Memory B cell (primary cell): ENCODE measurements at regions not wholly inside any gene's neighbourhood (a gene's known extent, or its start where the extent isn't known, plus 50 kb on each side); places are given as distances from the start of the nearest gene placed in this dataset.
A peak's percentile ranks its signal among the peaks of the same experiment; 100 is the strongest.
"Not testable (repeated sequence)": the region's sequence is repeated elsewhere in the genome, so short reads cannot be mapped to it uniquely, and the experiment has no call there.

Experiments used
- ATAC-seq: fragments of 150-1000 bp; cut with Tn5 transposase; 2 replicates; pipeline ENCODE4 v1.10.0; 2021; ENCODE audit warnings: low read depth, mild to moderate bottlenecking, moderate library complexity
- DNase-seq, 2 donors: peaks; one replicate each; pipeline ENCODE4 v3.0.0; 2022; ENCODE audit warnings: low spot score in 2 of 2
- H3K27ac Mint-ChIP-seq: one replicate; pipeline ENCODE4 v1.8.0; 2022; ENCODE audit warnings: mild to moderate bottlenecking, moderate library complexity, mixed read lengths
- H3K27me3 Mint-ChIP-seq: one replicate; pipeline ENCODE4 v1.8.0; 2022; ENCODE audit warnings: mixed read lengths
- H3K36me3 Mint-ChIP-seq: one replicate; pipeline ENCODE4 v1.8.0; 2022; ENCODE audit warnings: mild to moderate bottlenecking, mixed read lengths
- H3K4me1 Mint-ChIP-seq: one replicate; pipeline ENCODE4 v1.8.0; 2022; ENCODE audit warnings: mixed read lengths
- H3K4me3 Mint-ChIP-seq: one replicate; pipeline ENCODE4 v1.8.0; 2022; ENCODE audit warnings: mild to moderate bottlenecking, moderate library complexity, mixed read lengths
- H3K9me3 Mint-ChIP-seq: one replicate; pipeline ENCODE4 v1.8.0; 2022; ENCODE audit warnings: mixed read lengths

DNA sequence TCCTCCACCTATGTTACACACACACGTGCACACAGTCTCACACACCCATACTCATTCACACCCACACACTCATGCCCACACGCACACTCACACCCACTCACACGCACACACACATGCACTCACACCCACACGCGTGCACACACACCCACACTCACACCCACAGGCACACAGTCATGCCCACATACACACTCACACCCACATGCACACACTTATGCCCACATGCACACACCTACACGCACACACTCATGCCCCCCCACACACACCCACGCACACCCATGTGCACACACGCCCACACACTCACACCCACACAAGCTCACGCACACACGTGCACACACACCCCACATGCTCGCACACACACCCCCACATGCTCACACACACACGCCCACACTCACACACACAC is 140.0 kb downstream of the F11 start:
- Mint-ChIP-seq H3K27me3 (peaks cover 8% of the 10 kb centered on the region), H3K4me1 (no peaks in the 10 kb centered on the region), H3K27ac (no peak overlapping the region), H3K4me3 (no peak overlapping the region), H3K36me3 (no peaks in the 10 kb centered on the region), H3K9me3 (peaks cover 7% of the 10 kb centered on the region)
- DNase-seq (no peak), ATAC-seq (no peak)

DNA sequence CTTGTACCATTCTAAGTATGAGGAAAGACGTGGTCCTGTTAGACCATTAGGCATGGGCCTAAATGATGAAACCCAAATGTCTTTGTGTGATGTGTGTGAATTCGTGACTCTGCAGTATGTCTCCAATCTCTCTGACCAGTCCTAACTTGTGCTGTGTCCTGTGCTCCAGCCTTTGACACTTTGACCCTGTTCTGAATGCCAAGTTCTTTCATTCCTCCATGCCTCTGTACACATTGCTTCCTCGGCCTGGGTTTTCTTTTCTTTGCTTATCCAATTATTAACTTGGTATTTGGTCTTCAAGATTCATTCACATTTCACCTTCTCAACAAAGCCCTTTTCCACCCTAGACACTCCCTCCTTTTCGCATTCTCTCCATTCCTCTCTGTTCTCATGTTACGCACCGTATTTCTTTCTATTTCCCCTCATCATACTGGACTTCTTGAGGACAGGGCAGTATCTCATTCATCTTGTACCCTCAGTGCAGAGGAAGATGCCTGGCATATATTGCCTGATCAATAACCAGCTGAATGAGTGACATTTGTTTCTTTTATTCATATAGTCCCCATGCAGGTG is 138.7 kb downstream of the F11 start:
- DNase-seq = no peak
- Mint-ChIP-seq H3K36me3 (no peaks in the 10 kb centered on the region), H3K27me3 (peaks cover 8% of the 10 kb centered on the region), H3K27ac (no peak overlapping the region), H3K9me3 (peaks cover 7% of the 10 kb centered on the region), H3K4me3 (no peak overlapping the region), H3K4me1 (no peaks in the 10 kb centered on the region)
- ATAC-seq = no peak

DNA sequence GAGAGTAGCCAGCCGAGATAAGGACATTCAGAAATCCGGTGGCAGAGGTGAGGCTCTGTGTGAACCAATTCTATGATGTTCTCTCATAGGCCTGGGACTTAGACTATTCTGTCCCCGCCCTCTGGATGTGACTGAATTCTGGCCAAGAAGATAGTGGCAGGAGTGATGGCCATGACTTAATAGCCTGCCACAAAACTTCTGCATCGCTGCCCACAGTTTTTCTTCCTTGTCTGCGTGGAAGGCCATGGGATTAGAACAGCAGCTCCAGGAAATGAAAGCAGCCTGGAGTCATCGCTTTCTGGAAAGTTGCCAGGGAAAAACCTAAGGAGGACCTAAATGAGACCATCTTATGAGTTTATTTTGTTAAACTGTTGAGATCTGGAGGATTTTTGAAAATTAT is 134.7 kb downstream of the F11 start:
- Mint-ChIP-seq H3K4me1 (no peaks in the 10 kb centered on the region), H3K4me3 (no peak overlapping the region), H3K27ac (no peak overlapping the region), H3K36me3 (no peaks in the 10 kb centered on the region), H3K27me3 (peaks cover 2% of the 10 kb centered on the region), H3K9me3 (peaks cover 2% of the 10 kb centered on the region)
- no peak for ATAC-seq
- DNase-seq = no peak

DNA sequence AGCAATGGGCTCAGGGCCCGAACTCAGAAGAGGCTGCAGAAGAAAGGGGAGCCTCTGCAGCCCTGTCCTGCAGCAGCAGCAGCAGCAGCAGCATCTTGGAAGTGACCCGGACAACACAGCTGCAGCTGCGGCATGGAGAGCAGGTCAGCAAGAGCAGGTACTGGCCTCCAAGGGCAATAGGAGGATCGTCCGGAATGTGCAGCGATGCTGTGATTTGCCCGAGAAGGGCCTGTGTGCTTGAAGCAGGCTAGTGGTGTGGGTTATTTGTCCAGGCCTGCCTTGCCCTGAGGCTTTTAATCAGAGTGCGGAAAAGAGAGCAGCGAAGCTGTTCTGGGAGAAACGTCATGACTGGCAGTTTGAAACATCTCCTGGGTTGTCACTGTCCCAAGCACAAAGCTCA is 126.0 kb downstream of the F11 start:
- Mint-ChIP-seq H3K36me3 (no peaks in the 10 kb centered on the region), H3K9me3 (no peaks in the 10 kb centered on the region), H3K4me3 (no peak overlapping the region), H3K27me3 (no peaks in the 10 kb centered on the region), H3K27ac (no peak overlapping the region), H3K4me1 (no peaks in the 10 kb centered on the region)
- DNase-seq = no peak
- ATAC-seq = no peak

DNA sequence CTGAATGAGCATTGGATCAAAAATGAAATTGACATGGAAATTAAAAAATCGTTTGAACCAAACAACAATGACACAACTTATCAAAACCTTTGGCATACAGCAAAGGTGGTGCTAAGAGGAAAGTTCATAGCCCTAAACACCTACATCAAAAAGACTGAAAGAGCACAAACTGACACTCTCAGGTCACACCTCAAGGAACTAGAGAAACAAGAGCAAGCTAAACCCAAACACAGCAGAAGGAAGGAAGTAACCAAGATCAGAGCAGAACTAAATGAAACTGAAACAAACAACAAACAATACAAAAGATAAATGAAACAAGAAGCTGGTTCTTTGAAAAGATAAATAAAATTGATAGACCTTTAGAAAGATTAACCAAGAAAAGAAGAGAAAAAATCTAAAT is 118.3 kb downstream of the F11 start:
- H3K36me3 Mint-ChIP-seq, H3K27ac Mint-ChIP-seq, ATAC-seq, H3K9me3 Mint-ChIP-seq, DNase-seq, H3K27me3 Mint-ChIP-seq, H3K4me1 Mint-ChIP-seq: not testable (repeated sequence)
- H3K4me3 Mint-ChIP-seq = peak overlapping the region; percentile 1

GRCh38 chr4:186368281-186368680 is 102.3 kb downstream of the F11 start:
- Mint-ChIP-seq H3K4me3 (no peak overlapping the region), H3K4me1 (no peaks in the 10 kb centered on the region), H3K9me3 (peaks cover 17% of the 10 kb centered on the region), H3K27ac (no peak overlapping the region), H3K36me3 (peaks cover 9% of the 10 kb centered on the region), H3K27me3 (no peaks in the 10 kb centered on the region)
- DNase-seq (no peak), ATAC-seq (no peak)

- no peaks in the 10 kb centered on the region for H3K4me1 Mint-ChIP-seq
- H3K27me3 Mint-ChIP-seq = no peaks in the 10 kb centered on the region
- no peak overlapping the region for H3K27ac Mint-ChIP-seq
- peaks cover 9% of the 10 kb centered on the region for H3K36me3 Mint-ChIP-seq
- peaks cover 17% of the 10 kb centered on the region for H3K9me3 Mint-ChIP-seq
- ATAC-seq (no peak), DNase-seq (no peak)
- H3K4me3 Mint-ChIP-seq = no peak overlapping the region
Measured at GRCh38 chr4:186366326-186366725, 100.3 kb downstream of the F11 start.

DNA sequence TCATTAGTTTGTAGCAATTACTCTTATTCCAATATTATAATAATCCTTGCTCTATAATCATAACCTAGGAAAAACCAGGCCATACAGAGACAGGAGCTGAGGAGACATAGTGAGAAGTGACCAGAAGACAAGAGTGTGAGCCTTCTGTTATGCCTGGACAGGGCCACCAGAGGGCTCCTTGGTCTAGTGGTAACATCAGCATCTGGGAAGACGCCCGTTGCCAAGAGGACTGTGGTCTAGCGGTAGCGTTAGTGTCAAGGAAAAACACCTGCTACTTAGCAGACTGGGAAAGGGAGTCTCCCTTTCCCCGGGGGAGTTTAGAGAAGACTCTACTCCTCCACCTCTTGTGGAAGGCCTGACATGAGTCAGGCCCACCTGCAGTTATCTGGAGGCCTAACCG is 97.0 kb downstream of the F11 start:
- H3K27ac Mint-ChIP-seq, H3K27me3 Mint-ChIP-seq, DNase-seq, ATAC-seq, H3K4me1 Mint-ChIP-seq, H3K4me3 Mint-ChIP-seq, H3K36me3 Mint-ChIP-seq: not testable (repeated sequence)
- peaks cover 17% of the 10 kb centered on the region for H3K9me3 Mint-ChIP-seq

GRCh38 chr4:186360551-186360950 is 94.6 kb downstream of the F11 start:
- ATAC-seq = no peak
- Mint-ChIP-seq H3K27ac (no peak overlapping the region), H3K36me3 (peaks cover 9% of the 10 kb centered on the region), H3K4me1 (no peaks in the 10 kb centered on the region), H3K27me3 (no peaks in the 10 kb centered on the region), H3K4me3 (no peak overlapping the region), H3K9me3 (peaks cover 17% of the 10 kb centered on the region)
- no peak for DNase-seq

- H3K4me3 Mint-ChIP-seq = no peak overlapping the region
- no peak for ATAC-seq
- no peaks in the 10 kb centered on the region for H3K9me3 Mint-ChIP-seq
- DNase-seq = no peak
- H3K27me3 Mint-ChIP-seq = peaks cover 3% of the 10 kb centered on the region
- no peak overlapping the region for H3K27ac Mint-ChIP-seq
- no peaks in the 10 kb centered on the region for H3K4me1 Mint-ChIP-seq
- H3K36me3 Mint-ChIP-seq = no peaks in the 10 kb centered on the region
Measured at GRCh38 chr4:186351668-186352194, 85.7 kb downstream of the F11 start.

GRCh38 chr4:186348433-186348832 is 82.4 kb downstream of the F11 start:
- Mint-ChIP-seq H3K27ac (no peak overlapping the region), H3K36me3 (no peaks in the 10 kb centered on the region), H3K4me3 (no peak overlapping the region), H3K4me1 (no peaks in the 10 kb centered on the region), H3K27me3 (peaks cover 3% of the 10 kb centered on the region), H3K9me3 (no peaks in the 10 kb centered on the region)
- no peak for ATAC-seq
- no peak for DNase-seq

- no peaks in the 10 kb centered on the region for H3K9me3 Mint-ChIP-seq
- no peaks in the 10 kb centered on the region for H3K36me3 Mint-ChIP-seq
- DNase-seq (no peak), ATAC-seq (no peak)
- no peak overlapping the region for H3K27ac Mint-ChIP-seq
- H3K4me1 Mint-ChIP-seq = no peaks in the 10 kb centered on the region
- no peak overlapping the region for H3K4me3 Mint-ChIP-seq
- H3K27me3 Mint-ChIP-seq = peaks cover 3% of the 10 kb centered on the region
Measured at GRCh38 chr4:186347743-186348142, 81.8 kb downstream of the F11 start.

- H3K36me3 Mint-ChIP-seq = no peaks in the 10 kb centered on the region
- no peaks in the 10 kb centered on the region for H3K4me1 Mint-ChIP-seq
- DNase-seq = no peak
- peaks cover 3% of the 10 kb centered on the region for H3K27me3 Mint-ChIP-seq
- no peak for ATAC-seq
- H3K9me3 Mint-ChIP-seq = peaks cover 3% of the 10 kb centered on the region
- H3K27ac Mint-ChIP-seq = no peak overlapping the region
- H3K4me3 Mint-ChIP-seq = no peak overlapping the region
Measured at GRCh38 chr4:186345184-186345583, 79.2 kb downstream of the F11 start.

DNA sequence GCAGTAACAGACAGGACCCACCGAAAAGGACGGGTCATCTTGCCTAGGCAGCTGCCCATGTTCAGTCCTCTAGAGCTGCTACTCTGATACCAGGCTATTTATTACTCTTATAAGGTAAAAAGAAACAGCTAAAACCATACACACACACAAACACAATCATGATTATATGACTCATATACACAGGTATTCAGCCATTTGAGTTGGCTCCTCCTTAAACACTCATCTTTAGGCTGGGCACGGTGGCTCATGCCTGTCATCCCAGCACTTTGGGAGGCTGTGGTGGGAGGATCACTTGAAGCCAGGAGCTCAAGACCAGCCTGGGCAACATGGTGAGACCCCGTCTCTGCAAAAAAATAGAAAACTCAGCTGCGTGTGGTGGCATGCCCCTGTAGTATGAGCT is 76.6 kb downstream of the F11 start:
- ATAC-seq (no peak), DNase-seq (no peak)
- Mint-ChIP-seq H3K36me3 (no peaks in the 10 kb centered on the region), H3K27ac (no peak overlapping the region), H3K27me3 (peaks cover 3% of the 10 kb centered on the region), H3K9me3 (peaks cover 3% of the 10 kb centered on the region), H3K4me1 (no peaks in the 10 kb centered on the region), H3K4me3 (no peak overlapping the region)

- peaks cover 5% of the 10 kb centered on the region for H3K9me3 Mint-ChIP-seq
- no peak for ATAC-seq
- DNase-seq = no peak
- no peaks in the 10 kb centered on the region for H3K36me3 Mint-ChIP-seq
- no peak overlapping the region for H3K27ac Mint-ChIP-seq
- no peak overlapping the region for H3K4me3 Mint-ChIP-seq
- peaks cover 3% of the 10 kb centered on the region for H3K27me3 Mint-ChIP-seq
- no peaks in the 10 kb centered on the region for H3K4me1 Mint-ChIP-seq
Measured at GRCh38 chr4:186341655-186342054, 75.7 kb downstream of the F11 start.
